ENCODE measurements at regions not wholly inside any gene's neighbourhood (a gene's known extent, or its start where the extent isn't known, plus 50 kb on each side); places are given as distances from the start of the nearest gene placed in this dataset.
A peak's percentile ranks its signal among the peaks of the same experiment; 100 is the strongest.

- no peak for DNase-seq
Observed at GRCh38 chr2:221205103-221205673, 366.9 kb downstream of the EPHA4 start.

- no peak for DNase-seq
Observed at GRCh38 chr2:221210686-221211085, 361.4 kb downstream of the EPHA4 start.

GRCh38 chr2:221211653-221212052 is 360.5 kb downstream of the EPHA4 start:
- DNase-seq = no peak

- DNase-seq = no peak
Observed at GRCh38 chr2:221212105-221212504, 360.0 kb downstream of the EPHA4 start.

GRCh38 chr2:221215487-221215886 is 356.6 kb downstream of the EPHA4 start:
- DNase-seq = no peak

- no peak for DNase-seq
Observed at GRCh38 chr2:221216636-221217035, 355.5 kb downstream of the EPHA4 start.

GRCh38 chr2:221225752-221226151 is 346.4 kb downstream of the EPHA4 start:
- DNase-seq = no peak

GRCh38 chr2:221228214-221228769 is 343.8 kb downstream of the EPHA4 start:
- no peak for DNase-seq

- no peak for DNase-seq
Observed at GRCh38 chr2:221229099-221229498, 343.0 kb downstream of the EPHA4 start.

- no peak for DNase-seq
Observed at GRCh38 chr2:221231511-221231910, 340.6 kb downstream of the EPHA4 start.

GRCh38 chr2:221235941-221236340 is 336.2 kb downstream of the EPHA4 start:
- DNase-seq = no peak

- no peak for DNase-seq
Observed at GRCh38 chr2:221241072-221241471, 331.0 kb downstream of the EPHA4 start.

- DNase-seq = no peak
Observed at GRCh38 chr2:221243771-221244170, 328.3 kb downstream of the EPHA4 start.

GRCh38 chr2:221245045-221245444 is 327.1 kb downstream of the EPHA4 start:
- no peak for DNase-seq

- no peak for DNase-seq
Observed at GRCh38 chr2:221245772-221246171, 326.3 kb downstream of the EPHA4 start.

GRCh38 chr2:221254299-221254698 is 317.8 kb downstream of the EPHA4 start:
- no peak for DNase-seq

GRCh38 chr2:221255862-221256261 is 316.2 kb downstream of the EPHA4 start:
- peak in 1 of 2 donors; percentile 5 for DNase-seq

- DNase-seq = no peak
Observed at GRCh38 chr2:221258464-221258863, 313.6 kb downstream of the EPHA4 start.

- no peak for DNase-seq
Observed at GRCh38 chr2:221262651-221263050, 309.5 kb downstream of the EPHA4 start.

- no peak for DNase-seq
Observed at GRCh38 chr2:221263573-221263972, 308.5 kb downstream of the EPHA4 start.

- no peak for DNase-seq
Observed at GRCh38 chr2:221264318-221264717, 307.8 kb downstream of the EPHA4 start.

- DNase-seq = no peak
Observed at GRCh38 chr2:221267773-221268425, 304.2 kb downstream of the EPHA4 start.

- DNase-seq = no peak
Observed at GRCh38 chr2:221268631-221269030, 303.5 kb downstream of the EPHA4 start.

GRCh38 chr2:221270806-221271205 is 301.3 kb downstream of the EPHA4 start:
- DNase-seq = no peak

GRCh38 chr2:221272729-221273128 is 299.4 kb downstream of the EPHA4 start:
- DNase-seq = no peak

All from hippocampal formation (tissue), 2 donors.